ENCODE measurements at regions not wholly inside any gene's neighbourhood (a gene's known extent, or its start where the extent isn't known, plus 50 kb on each side); places are given as distances from the start of the nearest gene placed in this dataset.

DNA sequence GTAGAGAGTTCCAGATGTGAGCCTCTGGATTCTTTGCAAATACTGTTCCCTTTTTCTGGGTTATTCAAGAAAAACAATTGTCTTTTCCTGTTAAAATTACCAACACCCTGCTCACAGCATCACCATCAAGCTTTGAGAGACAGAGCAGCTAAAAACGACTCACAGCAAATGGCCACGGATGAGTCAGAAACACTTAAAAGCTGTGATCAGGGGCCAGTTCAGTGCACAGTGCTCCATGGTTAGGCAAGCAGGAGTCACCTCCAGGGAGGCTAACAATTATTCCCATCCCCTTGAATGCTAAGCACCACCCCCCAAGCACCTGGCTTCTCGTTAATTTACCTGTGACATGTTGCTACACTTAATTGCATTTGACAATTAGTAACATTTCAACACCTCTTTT lies 128.4 kb upstream of the CAMK1G start:
- H3K27me3 ChIP-seq (ENCODE audit: insufficient read depth, poor library complexity, severe bottlenecking): no peaks in the 10 kb centered on the region
- TF ChIP-seq, protein P1, sequence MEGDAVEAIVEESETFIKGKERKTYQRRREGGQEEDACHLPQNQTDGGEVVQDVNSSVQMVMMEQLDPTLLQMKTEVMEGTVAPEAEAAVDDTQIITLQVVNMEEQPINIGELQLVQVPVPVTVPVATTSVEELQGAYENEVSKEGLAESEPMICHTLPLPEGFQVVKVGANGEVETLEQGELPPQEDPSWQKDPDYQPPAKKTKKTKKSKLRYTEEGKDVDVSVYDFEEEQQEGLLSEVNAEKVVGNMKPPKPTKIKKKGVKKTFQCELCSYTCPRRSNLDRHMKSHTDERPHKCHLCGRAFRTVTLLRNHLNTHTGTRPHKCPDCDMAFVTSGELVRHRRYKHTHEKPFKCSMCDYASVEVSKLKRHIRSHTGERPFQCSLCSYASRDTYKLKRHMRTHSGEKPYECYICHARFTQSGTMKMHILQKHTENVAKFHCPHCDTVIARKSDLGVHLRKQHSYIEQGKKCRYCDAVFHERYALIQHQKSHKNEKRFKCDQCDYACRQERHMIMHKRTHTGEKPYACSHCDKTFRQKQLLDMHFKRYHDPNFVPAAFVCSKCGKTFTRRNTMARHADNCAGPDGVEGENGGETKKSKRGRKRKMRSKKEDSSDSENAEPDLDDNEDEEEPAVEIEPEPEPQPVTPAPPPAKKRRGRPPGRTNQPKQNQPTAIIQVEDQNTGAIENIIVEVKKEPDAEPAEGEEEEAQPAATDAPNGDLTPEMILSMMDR (IDR thresholded peaks at IDR 0.05; ENCODE audit: poor library complexity, severe bottlenecking): no peak
- H3K27ac ChIP-seq (ENCODE audit: poor library complexity, severe bottlenecking): no peak overlapping the region
- H3K9me3 ChIP-seq (ENCODE audit: severe bottlenecking): no peaks in the 10 kb centered on the region
- no peak overlapping the region for H3K4me3 ChIP-seq (ENCODE audit: severe bottlenecking)
- no peak for DNase-seq (ENCODE audit: low spot score)
- no peaks in the 10 kb centered on the region for H3K36me3 ChIP-seq (ENCODE audit: low read depth)
- H3K4me1 ChIP-seq (ENCODE audit: insufficient read depth, poor library complexity, severe bottlenecking): no peaks in the 10 kb centered on the region
- no peak for ATAC-seq (ENCODE audit: low read depth)

DNA sequence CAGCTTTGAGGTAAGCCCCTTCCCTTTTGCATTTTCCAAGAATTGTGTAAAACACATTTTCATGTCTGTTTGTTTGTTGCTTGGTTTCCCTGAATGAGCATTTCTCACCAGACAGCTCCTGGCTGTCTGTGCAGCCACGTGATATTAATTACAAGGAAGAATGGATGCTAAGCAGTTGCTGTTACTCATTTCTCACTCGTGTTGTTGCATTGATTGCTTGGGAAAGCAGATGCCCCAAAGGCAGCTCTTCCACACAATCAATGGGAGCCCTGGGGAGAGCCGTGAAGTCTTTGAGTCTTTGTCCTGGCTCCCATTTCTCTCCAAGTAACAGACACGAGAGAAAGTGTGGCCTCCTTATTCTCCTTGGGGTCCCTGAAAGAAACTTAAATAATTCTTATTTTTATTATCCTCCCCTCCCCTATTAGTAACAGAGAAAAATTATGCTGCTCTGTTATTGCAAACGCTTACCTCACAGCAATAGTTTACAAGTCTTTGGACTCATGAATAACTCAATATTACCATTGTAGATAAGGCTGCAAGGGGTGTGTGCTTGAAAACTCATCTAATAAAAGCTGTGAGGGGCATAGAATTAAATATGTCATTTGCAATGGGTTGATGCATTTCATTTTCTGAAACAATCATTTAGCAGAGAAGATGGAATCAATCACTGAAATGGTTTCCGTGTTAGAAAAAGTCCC lies 127.7 kb upstream of the CAMK1G start:
- H3K4me3 ChIP-seq (ENCODE audit: severe bottlenecking): no peak overlapping the region
- H3K4me1 ChIP-seq (ENCODE audit: insufficient read depth, poor library complexity, severe bottlenecking): no peaks in the 10 kb centered on the region
- H3K27me3 ChIP-seq (ENCODE audit: insufficient read depth, poor library complexity, severe bottlenecking): no peaks in the 10 kb centered on the region
- H3K9me3 ChIP-seq (ENCODE audit: severe bottlenecking): no peaks in the 10 kb centered on the region
- TF ChIP-seq, protein P1 (IDR thresholded peaks at IDR 0.05; ENCODE audit: poor library complexity, severe bottlenecking): no peak
- H3K27ac ChIP-seq (ENCODE audit: poor library complexity, severe bottlenecking): no peak overlapping the region
- DNase-seq (ENCODE audit: low spot score) (no peak), ATAC-seq (ENCODE audit: low read depth) (no peak)
- no peaks in the 10 kb centered on the region for H3K36me3 ChIP-seq (ENCODE audit: low read depth)

DNA sequence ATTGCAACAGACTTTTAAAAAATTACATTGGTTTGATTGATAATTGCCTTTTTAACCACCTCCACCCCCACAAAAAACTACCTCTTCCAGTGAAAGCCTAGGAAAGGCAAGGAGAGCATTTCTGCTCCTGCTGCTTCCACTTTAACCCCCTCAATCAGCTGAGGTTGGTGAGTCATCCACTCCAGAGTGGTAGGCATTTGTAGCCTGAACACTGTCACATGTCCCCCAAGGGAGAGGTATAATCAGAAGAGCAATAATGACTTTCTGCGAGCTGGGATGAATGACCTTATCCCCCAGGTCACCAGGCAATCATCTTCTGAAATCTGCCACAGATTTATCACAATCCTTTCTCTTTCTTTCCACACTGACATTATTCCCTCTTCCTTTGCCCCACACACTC lies 126.6 kb upstream of the CAMK1G start:
- no peak overlapping the region for H3K27ac ChIP-seq (ENCODE audit: poor library complexity, severe bottlenecking)
- TF ChIP-seq, protein P1 (IDR thresholded peaks at IDR 0.05; ENCODE audit: poor library complexity, severe bottlenecking): no peak
- H3K4me1 ChIP-seq (ENCODE audit: insufficient read depth, poor library complexity, severe bottlenecking): no peaks in the 10 kb centered on the region
- H3K27me3 ChIP-seq (ENCODE audit: insufficient read depth, poor library complexity, severe bottlenecking): no peaks in the 10 kb centered on the region
- H3K9me3 ChIP-seq (ENCODE audit: severe bottlenecking): no peaks in the 10 kb centered on the region
- no peaks in the 10 kb centered on the region for H3K36me3 ChIP-seq (ENCODE audit: low read depth)
- no peak overlapping the region for H3K4me3 ChIP-seq (ENCODE audit: severe bottlenecking)
- DNase-seq (ENCODE audit: low spot score): no peak
- ATAC-seq (ENCODE audit: low read depth): no peak

DNA sequence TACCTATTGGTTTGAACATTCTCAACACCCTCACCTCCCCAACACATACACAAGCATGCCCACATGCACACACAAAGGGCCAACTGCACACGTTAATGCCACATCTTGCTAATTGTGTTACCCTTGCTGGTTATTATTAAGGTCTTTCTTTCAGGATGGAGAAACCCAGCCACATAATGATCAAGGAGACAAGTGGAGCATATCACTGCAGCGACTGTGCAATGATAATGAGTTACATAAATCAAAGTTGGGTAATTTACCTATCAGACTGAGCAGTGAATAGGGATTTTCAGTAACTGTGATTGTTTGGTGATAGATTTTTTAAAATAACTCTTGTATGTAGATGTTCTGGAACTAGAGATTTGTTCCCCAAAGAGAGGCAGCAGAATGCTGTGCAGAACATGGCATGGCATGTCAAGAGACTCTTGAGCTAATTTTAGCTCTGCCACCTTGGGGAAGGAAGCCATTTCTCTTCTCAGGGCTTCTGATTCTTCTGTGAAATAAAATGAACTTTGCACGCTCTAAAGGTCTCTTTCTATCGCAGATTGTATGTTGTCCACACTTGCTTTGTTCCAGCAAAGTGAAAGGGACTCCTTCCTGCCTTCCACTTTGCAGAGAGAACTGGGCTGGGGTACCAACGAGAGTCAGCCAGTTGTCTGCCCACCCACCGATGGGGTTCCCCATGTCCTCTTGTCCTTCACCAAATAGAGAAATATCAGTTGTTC lies 126.0 kb upstream of the CAMK1G start:
- no peaks in the 10 kb centered on the region for H3K36me3 ChIP-seq (ENCODE audit: low read depth)
- ATAC-seq (ENCODE audit: low read depth): no peak
- H3K9me3 ChIP-seq (ENCODE audit: severe bottlenecking): no peaks in the 10 kb centered on the region
- DNase-seq (ENCODE audit: low spot score): no peak
- no peak overlapping the region for H3K27ac ChIP-seq (ENCODE audit: poor library complexity, severe bottlenecking)
- H3K27me3 ChIP-seq (ENCODE audit: insufficient read depth, poor library complexity, severe bottlenecking): no peaks in the 10 kb centered on the region
- no peaks in the 10 kb centered on the region for H3K4me1 ChIP-seq (ENCODE audit: insufficient read depth, poor library complexity, severe bottlenecking)
- no peak overlapping the region for H3K4me3 ChIP-seq (ENCODE audit: severe bottlenecking)
- TF ChIP-seq, protein P1 (IDR thresholded peaks at IDR 0.05; ENCODE audit: poor library complexity, severe bottlenecking): no peak

DNA sequence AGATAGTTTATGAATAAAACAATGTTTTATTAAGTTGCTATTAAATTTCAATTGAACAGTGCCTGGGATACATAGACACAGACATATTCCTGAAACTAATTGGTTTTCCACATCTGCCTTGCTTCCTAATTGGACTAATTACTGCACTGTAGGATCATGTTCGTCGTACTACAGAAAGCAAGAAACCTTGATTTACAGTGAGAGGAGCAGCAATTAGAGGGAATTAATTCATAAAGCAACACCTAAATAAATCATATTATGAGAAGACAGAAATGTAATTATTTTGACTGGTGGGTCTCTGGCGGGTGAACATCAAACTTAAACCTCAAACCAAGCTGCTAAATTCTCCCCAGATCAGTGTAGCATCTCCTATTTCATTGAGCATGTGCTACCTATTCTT lies 124.6 kb upstream of the CAMK1G start:
- no peak overlapping the region for H3K4me3 ChIP-seq (ENCODE audit: severe bottlenecking)
- TF ChIP-seq, protein P1 (IDR thresholded peaks at IDR 0.05; ENCODE audit: poor library complexity, severe bottlenecking): no peak
- DNase-seq (ENCODE audit: low spot score) (no peak), ATAC-seq (ENCODE audit: low read depth) (no peak)
- no peak overlapping the region for H3K27ac ChIP-seq (ENCODE audit: poor library complexity, severe bottlenecking)
- no peaks in the 10 kb centered on the region for H3K9me3 ChIP-seq (ENCODE audit: severe bottlenecking)
- no peaks in the 10 kb centered on the region for H3K4me1 ChIP-seq (ENCODE audit: insufficient read depth, poor library complexity, severe bottlenecking)
- H3K27me3 ChIP-seq (ENCODE audit: insufficient read depth, poor library complexity, severe bottlenecking): no peaks in the 10 kb centered on the region
- H3K36me3 ChIP-seq (ENCODE audit: low read depth): no peaks in the 10 kb centered on the region

Data from RWPE2 (cell line).